HG03469 (cell line): ENCODE measurements at regions not wholly inside any gene's neighbourhood (a gene's known extent, or its start where the extent isn't known, plus 50 kb on each side); places are given as distances from the start of the nearest gene placed in this dataset.
A peak's percentile ranks its signal among the peaks of the same experiment; 100 is the strongest.
"Not testable (repeated sequence)": the region's sequence is repeated elsewhere in the genome, so short reads cannot be mapped to it uniquely, and the experiment has no call there.

ENCODE experiments used
- ATAC-seq: cut with Tn5 transposase; IDR thresholded peaks from one replicate; pipeline ENCODE4 v1.9.1; 2021; ENCODE audit warnings: mild to moderate bottlenecking, moderate library complexity, moderate number of reproducible peaks; ENCODE audit not compliant: unreplicated experiment

GRCh38 chr2:146403546-146404160 is 1441.2 kb upstream of the ACVR2A start:
- ATAC-seq, result not testable (repeated sequence)

GRCh38 chr2:146392631-146393030 is 1452.2 kb upstream of the ACVR2A start:
- no peak for ATAC-seq

- ATAC-seq, result no peak
These were observed 1452.6 kb upstream of the ACVR2A start for GRCh38 chr2:146392186-146392585.

GRCh38 chr2:146388757-146389156 is 1456.1 kb upstream of the ACVR2A start:
- no peak for ATAC-seq

- ATAC-seq, result no peak
These were observed 1458.7 kb upstream of the ACVR2A start for GRCh38 chr2:146386096-146386495.

GRCh38 chr2:146385031-146385430 is 1459.8 kb upstream of the ACVR2A start:
- peak; percentile 53 for ATAC-seq

- no peak for ATAC-seq
These were observed 1468.2 kb upstream of the ACVR2A start for GRCh38 chr2:146376511-146377064.

- no peak for ATAC-seq
These were observed 1470.3 kb upstream of the ACVR2A start for GRCh38 chr2:146374505-146374904.

- ATAC-seq, result not testable (repeated sequence)
These were observed 1473.5 kb upstream of the ACVR2A start for GRCh38 chr2:146371364-146371763.

- ATAC-seq, result no peak
These were observed 1474.0 kb upstream of the ACVR2A start for GRCh38 chr2:146370826-146371225.

- no peak for ATAC-seq
These were observed 1478.6 kb upstream of the ACVR2A start for GRCh38 chr2:146366276-146366675.

- no peak for ATAC-seq
These were observed 1479.8 kb upstream of the ACVR2A start for GRCh38 chr2:146365041-146365440.

- no peak for ATAC-seq
These were observed 1481.1 kb upstream of the ACVR2A start for GRCh38 chr2:146363731-146364130.

GRCh38 chr2:146351689-146352088 is 1493.1 kb upstream of the ACVR2A start:
- ATAC-seq, result no peak

- no peak for ATAC-seq
These were observed 1495.5 kb upstream of the ACVR2A start for GRCh38 chr2:146349334-146349733.

GRCh38 chr2:146324951-146325350 is 1519.9 kb upstream of the ACVR2A start:
- ATAC-seq, result no peak

- no peak for ATAC-seq
These were observed 1521.3 kb upstream of the ACVR2A start for GRCh38 chr2:146323564-146323963.

GRCh38 chr2:146321175-146321574 is 1523.7 kb upstream of the ACVR2A start:
- ATAC-seq, result no peak

- no peak for ATAC-seq
These were observed 1526.9 kb upstream of the ACVR2A start for GRCh38 chr2:146317959-146318358.

GRCh38 chr2:146312899-146313298 is 1531.9 kb upstream of the ACVR2A start:
- no peak for ATAC-seq

- no peak for ATAC-seq
These were observed 1539.7 kb upstream of the ACVR2A start for GRCh38 chr2:146305164-146305563.

- ATAC-seq, result no peak
These were observed 1543.5 kb upstream of the ACVR2A start for GRCh38 chr2:146301287-146301686.
